ENCODE measurements at regions not wholly inside any gene's neighbourhood (a gene's known extent, or its start where the extent isn't known, plus 50 kb on each side); places are given as distances from the start of the nearest gene placed in this dataset.

DNA sequence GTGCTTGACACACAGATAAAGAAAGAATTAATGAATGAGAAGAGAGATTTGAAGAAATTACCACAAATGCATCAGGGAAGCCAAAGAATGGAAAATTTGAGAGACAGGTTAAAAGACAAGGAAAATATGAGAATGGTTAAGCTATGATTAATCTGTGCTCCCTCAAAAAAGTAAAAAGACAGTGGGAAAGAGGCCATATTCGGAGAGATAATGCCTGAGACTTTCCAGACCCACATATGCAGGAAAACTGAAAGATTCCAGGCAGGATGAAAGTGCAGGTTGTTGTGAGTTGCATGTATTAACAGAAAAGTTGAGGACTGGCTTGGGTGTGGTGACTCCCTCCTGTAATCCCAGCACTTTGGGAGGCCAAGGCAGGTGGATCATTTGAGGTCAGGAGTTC, 302.3 kb downstream of the UACA start:
- DNase-seq (ENCODE audit: low read depth, low spot score): no peak
- no peaks in the 10 kb centered on the region for H3K9me3 ChIP-seq (ENCODE audit: insufficient read depth, low read length)
- TF ChIP-seq SUZ12 (IDR thresholded peaks at IDR 0.05; ENCODE audit: extremely low read depth, insufficient read depth, insufficient read length) (no peak), YY1 (IDR thresholded peaks at IDR 0.05; ENCODE audit: insufficient read depth, insufficient read length) (no peak), ZNF274 (IDR thresholded peaks at IDR 0.05; ENCODE audit: low read depth, low read length) (no peak)

DNA sequence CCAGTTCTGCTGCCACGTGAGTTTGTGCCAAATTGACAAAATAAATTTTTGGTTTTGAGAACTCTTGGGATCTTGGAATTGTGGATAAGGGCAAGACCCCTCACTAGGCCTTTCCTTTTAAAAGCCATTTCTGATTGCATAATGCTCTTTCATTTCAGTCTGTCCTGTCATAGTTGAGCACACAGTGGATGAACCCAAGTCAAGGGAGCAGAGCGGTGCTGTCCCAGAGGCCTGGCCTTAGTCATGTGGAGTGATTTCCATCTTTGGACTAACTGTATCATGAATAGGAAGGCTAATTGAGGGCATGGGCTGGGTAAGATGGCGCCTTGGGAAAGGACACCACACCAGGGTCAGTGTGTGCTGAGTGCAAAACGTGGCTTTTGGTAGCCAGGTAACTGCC, 304.0 kb downstream of the UACA start:
- Histone ChIP-seq H3K4me1 (ENCODE audit: insufficient read depth, insufficient read length) (no peaks in the 10 kb centered on the region), H3K9me3 (ENCODE audit: insufficient read depth, low read length) (peaks cover 3% of the 10 kb centered on the region; the same call in 1 of the 2 replicates), H3K36me3 (ENCODE audit: insufficient read depth, insufficient read length, low read length) (no peaks in the 10 kb centered on the region), H3K9ac (ENCODE audit: insufficient read length, low read depth) (no peak overlapping the region), H3K4me3 (ENCODE audit: insufficient read length, low read depth) (no peak overlapping the region), H3K27me3 (ENCODE audit: insufficient read depth, insufficient read length) (no peaks in the 10 kb centered on the region)
- no peak for TF ChIP-seq SUZ12 (IDR thresholded peaks at IDR 0.05; ENCODE audit: extremely low read depth, insufficient read depth, insufficient read length)
- TF ChIP-seq YY1 (IDR thresholded peaks at IDR 0.05; ENCODE audit: insufficient read depth, insufficient read length): no peak
- no peak for TF ChIP-seq ZNF274 (IDR thresholded peaks at IDR 0.05; ENCODE audit: low read depth, low read length)
- no peak for DNase-seq (ENCODE audit: low read depth, low spot score)

More for the DNA sequence above, 302.3 kb downstream of the UACA start:
- no peaks in the 10 kb centered on the region for H3K4me1 ChIP-seq (ENCODE audit: insufficient read depth, insufficient read length)
- H3K27me3 ChIP-seq (ENCODE audit: insufficient read depth, insufficient read length): no peaks in the 10 kb centered on the region
- no peak overlapping the region for H3K4me3 ChIP-seq (ENCODE audit: insufficient read length, low read depth)
- H3K36me3 ChIP-seq (ENCODE audit: insufficient read depth, insufficient read length, low read length): no peaks in the 10 kb centered on the region
- no peak overlapping the region for H3K9ac ChIP-seq (ENCODE audit: insufficient read length, low read depth)

DNA sequence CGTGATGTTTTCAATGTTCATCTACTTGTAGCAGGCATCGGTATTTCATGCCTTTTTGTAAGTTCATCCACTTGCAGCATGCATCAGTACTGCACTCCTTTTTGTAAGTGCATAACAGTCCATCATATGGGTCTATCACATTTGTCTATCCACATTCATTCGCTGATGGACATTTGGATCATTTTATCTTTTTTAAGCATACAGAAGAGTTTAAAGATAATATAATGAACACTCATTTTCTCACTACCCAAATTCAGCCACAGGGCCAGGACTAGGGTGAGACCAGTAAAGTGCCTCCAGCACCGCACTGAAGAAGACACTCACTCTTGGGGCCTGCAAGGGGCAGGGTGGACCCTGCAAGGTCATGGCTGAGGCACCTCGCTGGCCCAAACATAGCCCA, 309.6 kb downstream of the UACA start:
- H3K36me3 ChIP-seq (ENCODE audit: insufficient read depth, insufficient read length, low read length): no peaks in the 10 kb centered on the region
- no peak overlapping the region for H3K4me3 ChIP-seq (ENCODE audit: insufficient read length, low read depth)
- peaks cover 3% of the 10 kb centered on the region; the same call in 1 of the 2 replicates for H3K9me3 ChIP-seq (ENCODE audit: insufficient read depth, low read length)
- no peak overlapping the region for H3K9ac ChIP-seq (ENCODE audit: insufficient read length, low read depth)
- peaks cover 26% of the 10 kb centered on the region for H3K27me3 ChIP-seq (ENCODE audit: insufficient read depth, insufficient read length)
- TF ChIP-seq YY1 (IDR thresholded peaks at IDR 0.05; ENCODE audit: insufficient read depth, insufficient read length) (no peak), ZNF274 (IDR thresholded peaks at IDR 0.05; ENCODE audit: low read depth, low read length) (no peak), SUZ12 (IDR thresholded peaks at IDR 0.05; ENCODE audit: extremely low read depth, insufficient read depth, insufficient read length) (no peak)
- peaks cover 14% of the 10 kb centered on the region for H3K4me1 ChIP-seq (ENCODE audit: insufficient read depth, insufficient read length)
- DNase-seq (ENCODE audit: low read depth, low spot score): no peak

DNA sequence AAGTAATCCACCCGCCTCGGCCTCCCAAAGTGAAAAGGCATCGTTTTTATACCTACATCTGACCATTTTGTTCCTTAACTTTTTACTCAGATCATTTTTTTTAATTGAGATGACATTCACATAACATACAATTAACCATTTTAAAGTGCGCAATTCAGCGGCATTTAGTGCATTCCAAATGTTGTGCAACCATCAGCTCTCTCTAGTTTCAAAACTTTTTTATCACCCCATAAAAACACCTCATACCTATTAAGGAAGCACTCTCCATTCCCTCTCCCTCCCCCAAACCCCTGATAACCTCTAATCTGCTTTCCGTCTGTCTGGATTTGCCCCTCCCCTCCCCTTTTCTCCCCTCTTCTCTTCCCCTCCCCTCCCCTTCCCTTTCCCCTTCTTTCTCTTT, 310.1 kb downstream of the UACA start:
- Histone ChIP-seq H3K9ac (ENCODE audit: insufficient read length, low read depth) (no peak overlapping the region), H3K4me3 (ENCODE audit: insufficient read length, low read depth) (no peak overlapping the region), H3K27me3 (ENCODE audit: insufficient read depth, insufficient read length) (peaks cover 28% of the 10 kb centered on the region), H3K36me3 (ENCODE audit: insufficient read depth, insufficient read length, low read length) (no peaks in the 10 kb centered on the region), H3K9me3 (ENCODE audit: insufficient read depth, low read length) (peaks cover 3% of the 10 kb centered on the region; the same call in 1 of the 2 replicates), H3K4me1 (ENCODE audit: insufficient read depth, insufficient read length) (peaks cover 14% of the 10 kb centered on the region)
- DNase-seq (ENCODE audit: low read depth, low spot score): no peak
- no peak for TF ChIP-seq SUZ12 (IDR thresholded peaks at IDR 0.05; ENCODE audit: extremely low read depth, insufficient read depth, insufficient read length)
- no peak for TF ChIP-seq ZNF274 (IDR thresholded peaks at IDR 0.05; ENCODE audit: low read depth, low read length)
- TF ChIP-seq YY1 (IDR thresholded peaks at IDR 0.05; ENCODE audit: insufficient read depth, insufficient read length): no peak

DNA sequence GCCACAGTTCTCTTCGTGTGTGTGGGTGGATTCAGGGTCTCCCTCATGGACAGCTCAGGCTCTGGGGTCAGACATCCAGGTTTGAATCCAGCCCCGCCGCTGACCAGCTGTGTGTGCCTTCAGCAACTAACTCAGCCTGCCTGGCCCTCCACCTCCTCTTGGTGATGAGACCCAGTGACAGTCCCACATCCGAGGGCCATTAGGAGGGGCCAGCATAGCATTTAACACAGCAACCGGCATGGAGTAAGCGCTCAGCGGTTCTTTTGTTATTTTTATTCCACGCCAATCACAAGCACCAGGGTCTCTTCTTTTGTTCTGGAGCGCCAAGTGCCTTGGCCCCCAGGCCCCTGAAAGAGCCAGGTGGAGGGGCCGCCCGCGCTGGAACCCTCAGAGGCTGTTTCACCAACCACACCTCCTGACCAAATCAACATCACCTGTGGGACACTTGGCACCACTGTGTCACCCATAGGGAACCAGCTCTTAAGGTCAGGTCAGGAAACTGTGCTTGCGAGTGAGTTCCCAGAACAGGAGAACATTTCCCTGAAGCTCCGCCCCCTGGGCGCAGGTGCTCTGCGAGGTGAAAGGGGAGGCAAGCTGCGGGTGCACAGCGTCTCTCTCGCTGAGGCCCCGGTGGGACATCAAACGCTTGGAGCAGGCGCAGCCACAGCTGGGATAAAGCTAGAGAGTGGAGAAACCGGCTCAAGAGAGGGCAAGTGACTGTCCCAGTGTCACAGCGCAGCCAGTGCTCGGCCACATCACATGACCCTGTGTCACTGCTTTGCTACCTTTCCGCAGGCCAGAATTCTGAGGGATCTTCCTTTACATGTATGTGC, 311.3 kb downstream of the UACA start:
- peak overlapping the region; percentile 12 for H3K4me3 ChIP-seq (ENCODE audit: insufficient read length, low read depth)
- no peaks in the 10 kb centered on the region for H3K36me3 ChIP-seq (ENCODE audit: insufficient read depth, insufficient read length, low read length)
- peak; percentile 59 for DNase-seq (ENCODE audit: low read depth, low spot score)
- H3K9me3 ChIP-seq (ENCODE audit: insufficient read depth, low read length): peaks cover 3% of the 10 kb centered on the region; the same call in 1 of the 2 replicates
- H3K9ac ChIP-seq (ENCODE audit: insufficient read length, low read depth): no peak overlapping the region
- H3K27me3 ChIP-seq (ENCODE audit: insufficient read depth, insufficient read length): peaks cover 32% of the 10 kb centered on the region
- peaks cover 14% of the 10 kb centered on the region for H3K4me1 ChIP-seq (ENCODE audit: insufficient read depth, insufficient read length)
- TF ChIP-seq SUZ12 (IDR thresholded peaks at IDR 0.05; ENCODE audit: extremely low read depth, insufficient read depth, insufficient read length) (no peak), YY1 (IDR thresholded peaks at IDR 0.05; ENCODE audit: insufficient read depth, insufficient read length) (no peak), ZNF274 (IDR thresholded peaks at IDR 0.05; ENCODE audit: low read depth, low read length) (no peak)

DNA sequence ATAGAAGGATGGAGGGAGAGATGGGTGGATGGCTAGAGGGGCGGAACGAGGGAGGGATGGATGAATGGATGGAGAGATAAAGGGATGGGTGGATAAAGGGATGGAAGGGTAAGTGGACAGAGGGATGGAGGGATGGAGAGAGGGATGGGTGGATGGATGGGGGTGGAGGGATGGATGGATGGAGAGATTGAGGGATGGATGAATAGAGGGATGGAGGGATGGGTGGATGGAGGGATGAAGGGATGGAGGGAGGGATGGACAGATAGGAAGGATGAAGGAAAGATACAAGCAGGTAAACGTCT, 313.3 kb downstream of the UACA start:
- Histone ChIP-seq H3K27me3 (ENCODE audit: insufficient read depth, insufficient read length) (peaks cover 32% of the 10 kb centered on the region), H3K4me3 (ENCODE audit: insufficient read length, low read depth) (no peak overlapping the region), H3K36me3 (ENCODE audit: insufficient read depth, insufficient read length, low read length) (no peaks in the 10 kb centered on the region), H3K9me3 (ENCODE audit: insufficient read depth, low read length) (0 out of 2 replicates have a peak, but pooled peaks cover under 1% of the 10 kb centered on the region), H3K4me1 (ENCODE audit: insufficient read depth, insufficient read length) (peaks cover 14% of the 10 kb centered on the region), H3K9ac (ENCODE audit: insufficient read length, low read depth) (no peak overlapping the region)
- no peak for DNase-seq (ENCODE audit: low read depth, low spot score)
- no peak for TF ChIP-seq ZNF274 (IDR thresholded peaks at IDR 0.05; ENCODE audit: low read depth, low read length)
- no peak for TF ChIP-seq SUZ12 (IDR thresholded peaks at IDR 0.05; ENCODE audit: extremely low read depth, insufficient read depth, insufficient read length)
- TF ChIP-seq YY1 (IDR thresholded peaks at IDR 0.05; ENCODE audit: insufficient read depth, insufficient read length): no peak

DNA sequence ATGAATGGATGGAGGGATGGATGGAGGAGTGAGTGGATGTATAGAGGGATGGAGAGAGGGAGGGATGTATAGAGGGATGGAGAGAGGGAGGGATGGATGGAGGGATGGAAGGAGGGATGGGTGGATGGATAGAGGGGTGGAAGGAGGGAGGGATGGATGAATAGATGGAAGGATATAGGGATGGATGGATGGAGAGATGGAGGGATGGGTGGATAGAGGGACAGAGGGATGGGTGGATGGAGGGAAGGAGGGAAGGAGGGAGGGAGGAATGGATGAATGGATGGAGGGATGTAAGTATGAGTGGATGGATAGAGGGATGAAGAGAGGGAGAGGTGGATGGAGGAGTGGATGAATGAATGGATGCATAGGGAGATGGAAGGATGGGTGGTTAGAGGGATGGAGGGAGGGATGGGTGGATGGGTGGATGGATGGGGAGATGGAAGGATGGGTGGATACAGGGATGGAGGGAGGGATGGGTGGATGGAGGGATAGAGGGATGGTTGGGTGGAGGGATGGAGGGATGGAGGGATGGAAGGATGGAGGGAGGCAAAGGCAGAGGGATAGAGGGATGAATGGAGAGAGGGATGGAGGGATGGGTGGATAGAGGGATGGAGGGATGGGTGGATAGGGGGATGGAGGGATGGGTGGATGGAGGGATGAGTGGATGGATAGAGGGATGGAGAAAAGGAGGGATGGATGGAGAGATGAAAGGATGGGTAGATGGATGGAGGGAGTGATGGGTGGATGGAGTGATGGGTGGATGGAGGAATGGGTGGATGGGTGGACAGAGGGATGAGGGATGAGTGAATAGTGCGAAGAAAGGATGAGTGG, 313.8 kb downstream of the UACA start:
- Histone ChIP-seq H3K27me3 (ENCODE audit: insufficient read depth, insufficient read length) (peaks cover 32% of the 10 kb centered on the region), H3K4me1 (ENCODE audit: insufficient read depth, insufficient read length) (peaks cover 14% of the 10 kb centered on the region)
- TF ChIP-seq SUZ12 (IDR thresholded peaks at IDR 0.05; ENCODE audit: extremely low read depth, insufficient read depth, insufficient read length) (no peak), ZNF274 (IDR thresholded peaks at IDR 0.05; ENCODE audit: low read depth, low read length) (no peak), YY1 (IDR thresholded peaks at IDR 0.05; ENCODE audit: insufficient read depth, insufficient read length) (no peak)

More for the DNA sequence above, 313.8 kb downstream of the UACA start:
- H3K4me3 ChIP-seq (ENCODE audit: insufficient read length, low read depth): no peak overlapping the region
- H3K9ac ChIP-seq (ENCODE audit: insufficient read length, low read depth): no peak overlapping the region
- no peaks in the 10 kb centered on the region for H3K9me3 ChIP-seq (ENCODE audit: insufficient read depth, low read length)
- no peak for DNase-seq (ENCODE audit: low read depth, low spot score)
- no peaks in the 10 kb centered on the region for H3K36me3 ChIP-seq (ENCODE audit: insufficient read depth, insufficient read length, low read length)

Measured in NT2/D1 (cell line).